LoVo (cell line): ENCODE measurements at regions not wholly inside any gene's neighbourhood (a gene's known extent, or its start where the extent isn't known, plus 50 kb on each side); places are given as distances from the start of the nearest gene placed in this dataset.

Experiments
- DNase-seq: peaks from one replicate; pipeline ENCODE4 v3.0.0-alpha.2; 2016; ENCODE audit warnings: low spot score

DNA sequence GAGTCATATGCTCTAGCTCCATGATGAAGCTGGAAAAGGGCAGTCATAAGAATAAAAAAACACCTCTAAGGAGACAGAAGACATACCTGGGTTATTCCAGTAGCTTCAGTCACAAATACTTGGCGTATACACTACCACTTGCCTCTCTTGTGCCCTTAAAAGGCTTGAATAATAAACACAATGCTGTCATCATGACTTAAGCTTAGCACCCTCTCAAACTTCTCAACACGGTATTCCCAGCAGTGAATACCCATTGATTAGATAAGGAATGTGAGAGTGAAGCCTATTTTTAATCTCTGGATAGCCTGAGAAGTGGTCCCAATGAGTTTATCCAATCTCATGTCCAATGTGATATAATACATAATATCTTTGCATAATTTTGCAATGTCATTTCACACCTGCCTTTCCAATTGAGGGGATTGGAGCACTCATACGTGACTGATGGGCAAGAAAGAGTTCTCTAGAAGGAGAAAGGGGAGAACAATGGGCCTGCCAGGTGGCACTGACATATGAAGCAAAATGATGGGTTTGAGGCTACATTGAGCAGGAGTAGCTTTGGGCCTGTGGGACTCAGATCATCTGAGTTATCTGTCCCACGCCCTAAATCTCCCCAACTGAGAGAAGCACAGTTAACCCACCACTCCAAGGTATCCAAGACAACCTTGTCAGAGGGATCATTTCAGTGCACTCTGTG is 298.6 kb upstream of the DAB1 start:
- no peak for DNase-seq

DNA sequence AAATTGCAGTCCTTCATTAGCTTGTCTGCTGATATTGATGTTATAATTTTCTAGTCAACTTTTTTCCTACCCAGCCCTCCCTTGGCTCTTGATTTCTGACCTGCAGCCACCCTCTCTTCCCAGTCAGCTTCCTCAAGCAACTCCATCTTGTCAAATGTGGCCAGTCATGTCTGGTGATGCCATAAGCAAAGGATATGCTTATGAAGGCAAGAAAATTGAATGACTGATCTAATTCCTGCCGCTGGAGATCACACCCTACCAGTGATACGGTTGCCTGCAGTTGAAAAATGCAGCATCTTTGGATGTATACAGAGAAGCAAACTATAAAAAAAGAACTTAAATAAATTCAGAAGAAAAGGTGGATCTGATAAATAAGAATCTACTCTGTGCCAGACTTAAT is 297.1 kb upstream of the DAB1 start:
- no peak for DNase-seq

DNA sequence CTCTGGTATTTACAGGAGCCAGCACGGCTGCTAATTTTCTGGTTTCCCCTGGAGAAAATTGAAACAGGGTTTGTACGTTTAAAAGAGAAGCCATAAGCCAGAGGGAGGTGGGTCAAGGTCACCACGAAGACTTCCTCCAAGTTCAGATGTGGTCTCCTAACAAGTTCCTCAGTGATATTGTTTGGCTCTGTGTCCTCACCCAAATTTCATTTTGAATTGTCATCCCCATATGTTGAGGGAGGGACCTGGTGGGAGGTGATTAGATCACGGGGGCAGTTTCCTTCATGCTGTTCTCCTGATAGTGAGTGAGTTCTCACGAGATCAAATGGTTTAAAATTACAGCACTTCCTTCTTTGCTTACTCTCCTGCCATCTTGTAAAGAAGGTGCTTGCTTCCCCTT is 295.4 kb upstream of the DAB1 start:
- DNase-seq, result no peak

GRCh38 chr1:57713501-57713900 is 289.6 kb upstream of the DAB1 start:
- DNase-seq, result no peak

- DNase-seq, result no peak
These were observed 289.0 kb upstream of the DAB1 start for GRCh38 chr1:57712846-57713245.

GRCh38 chr1:57711326-57711725 is 287.5 kb upstream of the DAB1 start:
- no peak for DNase-seq

GRCh38 chr1:57707631-57708030 is 283.8 kb upstream of the DAB1 start:
- no peak for DNase-seq

GRCh38 chr1:57704811-57705210 is 281.0 kb upstream of the DAB1 start:
- no peak for DNase-seq

- DNase-seq, result no peak
These were observed 280.4 kb upstream of the DAB1 start for GRCh38 chr1:57704231-57704630.

- no peak for DNase-seq
These were observed 273.0 kb upstream of the DAB1 start for GRCh38 chr1:57696904-57697303.

DNA sequence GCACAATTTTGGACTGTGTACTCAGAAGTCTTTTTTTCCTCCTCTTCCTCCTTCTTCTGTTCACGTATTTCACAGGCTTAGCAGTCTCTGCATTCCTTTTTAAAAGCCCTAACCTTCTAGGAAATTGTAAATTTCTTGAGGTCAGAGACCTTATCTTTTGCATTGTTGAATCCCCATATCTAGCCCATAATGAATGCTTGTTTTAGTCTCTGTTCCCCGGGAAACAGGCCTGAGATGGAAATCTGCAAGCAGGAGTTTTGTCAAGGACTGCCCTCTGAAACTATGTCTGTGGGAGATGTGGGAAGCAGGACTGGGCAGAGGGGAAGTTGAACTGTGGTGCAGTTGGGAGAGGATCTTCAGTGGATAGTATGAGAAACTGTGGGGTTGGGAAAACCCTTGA is 272.2 kb upstream of the DAB1 start:
- DNase-seq, result no peak

GRCh38 chr1:57686306-57686705 is 262.4 kb upstream of the DAB1 start:
- DNase-seq, result no peak

DNA sequence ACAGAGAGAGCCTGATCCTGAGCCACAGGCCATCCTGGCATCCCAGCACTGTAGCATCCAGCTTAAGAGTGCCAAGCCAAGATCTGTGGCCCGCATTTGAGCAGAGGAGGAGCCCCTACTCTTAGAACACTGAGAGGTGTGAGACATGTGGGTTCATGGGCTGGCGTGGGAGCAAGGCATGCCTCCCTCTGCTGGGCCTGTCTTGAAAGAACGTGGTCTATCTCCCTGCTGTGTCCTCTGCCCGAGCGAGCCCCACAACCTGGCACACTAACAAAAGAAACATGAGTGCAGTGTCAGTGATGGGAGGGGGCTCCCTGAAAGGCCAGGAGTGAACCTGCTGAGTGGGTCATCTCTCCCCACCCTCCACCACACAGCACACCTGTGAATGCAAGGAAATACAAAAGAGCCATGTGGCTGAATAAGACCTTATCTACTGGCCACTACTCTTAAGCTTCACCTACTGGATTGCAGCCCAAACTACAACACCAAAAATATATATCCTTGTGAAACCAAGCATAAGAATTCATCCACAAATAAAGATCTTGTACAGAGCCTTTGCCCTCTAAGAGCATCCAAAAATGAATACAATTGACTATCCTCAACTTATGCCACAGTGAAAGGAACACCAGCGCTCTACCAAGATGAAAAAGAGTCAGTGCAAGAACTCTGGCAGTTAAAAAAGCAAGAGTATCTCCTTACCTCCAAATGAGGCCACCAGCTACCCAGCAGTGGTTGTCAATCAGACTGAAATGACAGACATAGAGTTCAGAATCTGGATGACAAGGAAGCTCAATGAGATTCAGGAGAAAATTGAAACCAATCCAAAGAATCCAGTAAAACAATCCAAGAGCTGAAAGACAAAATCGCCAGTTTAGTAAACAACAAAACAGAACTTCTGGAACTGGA is 259.4 kb upstream of the DAB1 start:
- DNase-seq, result no peak

DNA sequence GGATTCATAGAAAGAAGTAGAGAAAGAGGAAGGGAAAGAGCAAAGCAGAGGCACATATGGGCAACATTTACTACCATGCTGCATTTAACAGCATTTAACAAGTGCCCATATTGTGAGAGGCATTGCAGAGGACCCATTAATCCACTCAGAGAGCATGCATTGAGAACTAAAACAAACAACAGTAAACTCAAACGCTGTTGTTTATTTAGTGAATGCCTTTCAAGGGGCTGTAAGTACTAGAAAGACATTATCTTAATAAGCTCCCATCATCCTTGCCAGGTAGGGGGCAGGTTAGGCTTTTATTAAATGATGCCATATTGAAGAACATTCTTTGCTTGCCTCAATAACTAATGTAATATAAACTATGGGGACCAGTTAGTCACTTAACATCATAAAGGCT is 254.3 kb upstream of the DAB1 start:
- no peak for DNase-seq

DNA sequence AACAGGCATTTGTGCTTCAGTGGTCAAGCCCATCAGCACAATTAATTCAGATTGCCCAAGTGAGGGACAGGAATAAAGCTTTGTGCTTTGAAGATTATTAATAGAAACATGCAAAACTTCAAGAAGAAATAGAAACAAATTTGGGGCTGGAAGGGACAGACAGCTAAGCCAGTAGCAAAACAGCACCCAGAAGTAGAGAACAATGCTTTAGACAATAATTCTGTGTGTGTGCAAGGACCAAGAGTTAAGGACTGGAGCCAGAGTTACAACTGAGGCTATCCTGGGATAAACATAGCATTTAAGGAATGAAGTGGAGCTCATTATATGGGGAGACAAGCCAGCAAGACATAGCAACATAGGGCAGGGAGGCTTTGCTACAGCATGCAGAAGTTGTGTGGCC is 251.9 kb upstream of the DAB1 start:
- no peak for DNase-seq

DNA sequence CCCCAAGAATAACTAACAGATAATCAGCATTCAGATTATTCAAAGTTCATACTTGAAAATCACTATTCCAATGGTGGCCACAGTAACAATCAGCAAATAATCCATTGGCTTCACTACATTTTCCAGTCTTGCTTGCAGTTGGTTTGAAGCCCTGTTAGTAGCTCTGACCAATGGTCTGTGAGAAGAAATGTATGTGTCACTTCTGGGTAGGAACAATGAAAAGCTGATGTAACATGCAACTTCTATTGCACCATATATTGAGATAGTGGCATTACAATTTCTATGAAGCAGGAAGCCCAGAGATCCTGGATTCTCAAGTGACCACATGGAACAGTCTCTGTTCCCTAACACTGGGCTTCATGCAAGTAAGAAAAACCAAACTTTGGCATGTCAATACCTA is 250.9 kb upstream of the DAB1 start:
- DNase-seq, result no peak

DNA sequence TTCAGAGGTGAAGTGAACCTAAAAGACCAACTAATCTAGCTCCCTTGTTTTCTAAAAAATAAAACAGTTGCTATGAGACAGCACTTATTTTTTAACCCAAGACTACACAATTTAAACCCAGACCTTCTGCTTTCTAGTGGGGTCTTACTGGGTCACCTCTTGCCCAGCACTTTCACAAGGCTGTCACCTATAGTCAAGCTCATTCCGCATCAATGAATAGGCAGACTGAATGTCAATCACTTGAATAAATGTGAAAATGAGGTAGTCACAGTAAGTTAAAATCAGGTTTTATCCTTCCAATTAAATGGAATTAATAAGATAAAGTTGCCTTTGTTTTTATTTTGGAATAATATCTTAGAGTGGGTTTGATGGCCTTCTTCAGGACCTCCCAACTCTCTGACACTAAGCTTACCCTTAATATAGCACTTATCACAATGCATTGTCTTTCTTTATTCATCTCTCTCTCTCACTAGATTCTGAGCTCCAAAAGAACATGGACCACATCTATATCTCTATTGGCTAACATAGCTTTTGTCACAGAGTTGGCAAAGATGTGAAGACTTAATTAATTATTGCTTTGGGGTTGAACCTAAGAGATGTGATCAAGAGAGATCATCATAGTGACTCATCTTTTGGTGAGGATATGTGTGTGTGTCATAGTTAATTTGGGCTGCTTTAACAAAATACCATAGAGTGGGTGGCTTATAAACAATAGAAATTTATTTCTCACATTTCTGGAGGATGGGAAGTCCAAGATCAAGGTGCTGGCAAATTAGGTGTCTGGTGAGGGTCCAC is 248.7 kb upstream of the DAB1 start:
- DNase-seq, result no peak

- DNase-seq, result no peak
These were observed 247.9 kb upstream of the DAB1 start for GRCh38 chr1:57671750-57672149.

DNA sequence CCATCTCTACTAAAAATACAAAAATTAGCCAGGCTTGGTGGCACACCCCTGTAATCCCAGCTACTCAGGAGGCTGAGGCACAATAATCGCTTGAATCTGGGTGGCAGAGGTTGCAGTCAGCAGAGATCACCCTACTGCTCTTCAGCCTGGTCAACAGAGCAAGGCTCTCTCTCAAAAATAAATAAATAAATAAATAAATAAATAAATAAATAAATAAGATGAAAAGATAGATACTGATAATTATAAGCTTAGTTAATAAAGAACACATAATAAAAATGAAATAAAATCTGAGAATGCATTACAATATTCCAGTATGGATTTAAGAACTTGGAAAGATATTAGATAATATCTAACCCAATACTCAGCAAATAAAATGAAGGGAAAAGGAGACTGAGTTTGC is 235.9 kb upstream of the DAB1 start:
- DNase-seq, result no peak

GRCh38 chr1:57655161-57655560 is 231.3 kb upstream of the DAB1 start:
- no peak for DNase-seq

DNA sequence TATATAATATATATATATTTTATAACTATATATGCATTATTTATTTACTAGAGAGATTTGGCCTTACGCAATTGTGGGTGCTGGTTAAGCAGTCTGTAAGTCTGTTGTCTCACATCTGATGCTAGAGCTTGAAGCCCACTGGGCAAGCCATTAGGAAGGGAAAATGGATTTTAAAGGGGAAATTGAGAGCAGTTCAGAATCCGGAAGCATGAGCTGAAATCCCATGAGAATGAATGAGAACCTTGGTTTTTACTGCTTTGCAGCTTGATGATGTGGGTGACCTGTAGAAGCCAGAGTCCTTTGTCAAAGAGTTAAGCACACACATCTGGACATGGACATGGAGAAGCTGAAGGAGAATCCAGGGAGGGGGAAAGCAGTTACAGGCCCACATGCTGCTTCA is 220.8 kb upstream of the DAB1 start:
- no peak for DNase-seq

DNA sequence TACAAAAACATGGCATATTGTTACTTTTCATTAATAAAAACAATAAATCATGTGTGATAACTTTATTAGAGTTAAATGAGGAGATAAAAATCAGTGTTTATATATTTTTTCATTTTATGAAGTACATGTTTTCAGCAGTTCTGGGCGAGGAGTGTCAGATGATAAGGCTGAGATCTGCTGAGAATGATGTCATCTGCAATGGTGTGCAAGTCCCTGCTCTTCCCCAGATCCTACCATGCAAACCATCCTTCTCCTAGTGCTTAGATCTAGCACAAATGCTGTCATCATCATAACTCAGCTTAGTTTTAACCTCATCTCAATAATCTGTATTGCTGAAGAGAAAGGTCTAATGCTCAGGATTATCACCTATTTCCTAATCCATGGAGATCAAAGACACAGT is 214.4 kb upstream of the DAB1 start:
- no peak for DNase-seq

DNA sequence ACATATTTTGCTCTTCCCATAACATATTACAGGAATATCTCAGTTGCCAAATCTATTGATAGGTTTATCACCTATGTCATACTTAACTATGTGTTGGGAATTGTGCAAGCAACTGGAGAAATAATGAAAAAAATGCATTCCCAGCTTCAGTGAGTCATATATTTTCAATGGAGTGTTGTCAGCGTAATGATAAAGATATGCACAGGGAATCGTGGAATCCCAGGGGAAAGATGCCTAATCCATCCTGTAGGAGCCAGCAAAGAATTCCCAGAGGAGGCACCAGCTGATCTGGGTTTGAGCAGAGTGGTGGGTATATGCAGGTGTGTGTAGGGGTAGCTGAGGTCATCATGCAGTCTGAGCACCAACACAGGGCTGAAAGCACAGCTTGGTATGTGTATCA is 213.3 kb upstream of the DAB1 start:
- no peak for DNase-seq
